DMS79 treated with DMSO at 0.1 percent for 48 hours (cell line): ENCODE measurements at regions not wholly inside any gene's neighbourhood (a gene's known extent, or its start where the extent isn't known, plus 50 kb on each side); places are given as distances from the start of the nearest gene placed in this dataset.

Experiments
- DNase-seq: peaks from one replicate; lab custom pipeline; 2025; lab: John Stamatoyannopoulos, UW

DNA sequence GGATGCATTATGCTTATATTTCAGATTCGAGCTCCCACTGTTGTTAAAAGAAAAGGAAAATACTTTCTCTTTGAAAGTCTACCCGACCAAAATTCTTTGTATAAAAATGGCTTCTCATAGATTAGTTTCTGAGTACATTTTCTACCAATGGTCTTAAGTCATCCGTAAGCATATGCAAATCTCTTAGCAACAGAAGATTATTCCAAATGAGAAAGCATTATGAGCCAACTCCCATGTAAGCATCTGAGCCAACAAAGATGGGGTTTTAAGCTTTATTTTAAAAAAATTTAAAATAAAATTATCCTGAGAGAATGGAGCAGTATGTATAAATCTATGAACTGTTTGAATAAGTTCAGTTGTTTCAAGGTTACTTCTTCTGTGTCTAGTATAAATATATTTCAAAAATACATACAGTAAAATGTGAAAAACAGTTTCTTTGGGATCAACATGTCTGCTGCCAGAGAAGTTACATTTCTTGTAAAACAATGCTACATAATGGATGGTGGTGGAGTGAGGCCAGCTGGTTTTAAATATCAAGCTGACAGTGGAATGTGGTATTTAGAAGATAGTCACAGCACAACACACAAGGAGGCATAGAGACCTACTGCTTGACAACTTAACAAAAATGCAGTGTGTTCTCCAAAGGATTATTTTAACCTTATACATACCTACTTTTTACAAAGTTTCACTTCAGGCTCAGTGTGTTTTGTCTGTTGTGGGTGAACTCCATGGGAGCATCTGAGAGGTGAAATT is 199.5 kb upstream of the DIPK2B start:
- DNase-seq, result no peak

GRCh38 chrX:45385757-45386156 is 185.1 kb upstream of the DIPK2B start:
- no peak for DNase-seq

- no peak for DNase-seq
These were observed 181.2 kb upstream of the DIPK2B start for GRCh38 chrX:45381841-45382240.

DNA sequence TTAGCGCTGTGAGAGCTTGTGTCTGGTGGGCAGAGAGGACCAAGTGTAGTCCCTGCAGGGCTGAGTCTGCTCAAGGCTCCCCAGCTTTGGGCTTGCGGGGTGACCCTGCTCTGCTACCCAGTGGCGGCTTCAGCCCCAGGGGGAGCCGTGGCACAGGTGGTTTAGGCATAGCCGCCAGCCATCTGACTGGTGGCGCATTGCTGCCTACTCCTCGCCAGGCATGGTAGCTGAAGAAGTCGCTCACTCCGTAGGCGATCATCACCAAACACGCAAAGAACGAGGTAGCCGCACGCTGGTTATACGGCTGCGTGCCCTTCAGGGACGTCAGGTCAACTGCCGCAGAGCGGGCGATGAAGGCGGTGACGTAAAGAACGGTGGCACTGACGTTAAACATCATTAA is 180.7 kb upstream of the DIPK2B start:
- no peak for DNase-seq

- DNase-seq, result no peak
These were observed 178.6 kb upstream of the DIPK2B start for GRCh38 chrX:45379236-45379635.

GRCh38 chrX:45372151-45372550 is 171.5 kb upstream of the DIPK2B start:
- no peak for DNase-seq

GRCh38 chrX:45368705-45369104 is 168.0 kb upstream of the DIPK2B start:
- no peak for DNase-seq

DNA sequence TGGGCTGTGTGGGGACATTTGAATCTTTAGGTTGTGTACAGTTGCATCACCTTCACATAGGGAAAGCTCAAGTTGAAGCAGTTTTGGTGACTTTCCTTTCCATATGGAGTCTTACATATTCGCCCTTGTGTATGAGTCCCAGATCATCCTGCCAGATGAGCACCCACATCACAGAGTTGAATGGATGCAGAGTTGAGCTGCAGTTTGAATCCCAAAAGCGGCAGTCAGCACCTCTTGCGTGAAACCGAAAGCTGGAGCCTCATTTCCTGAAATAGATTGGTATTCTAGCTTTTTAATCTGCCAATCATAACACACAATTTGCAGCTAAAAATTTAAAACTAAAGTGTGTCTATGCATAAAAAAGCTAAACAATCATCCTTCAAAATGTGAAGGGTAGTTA is 162.9 kb upstream of the DIPK2B start:
- no peak for DNase-seq

GRCh38 chrX:45360571-45360970 is 159.9 kb upstream of the DIPK2B start:
- DNase-seq, result no peak

DNA sequence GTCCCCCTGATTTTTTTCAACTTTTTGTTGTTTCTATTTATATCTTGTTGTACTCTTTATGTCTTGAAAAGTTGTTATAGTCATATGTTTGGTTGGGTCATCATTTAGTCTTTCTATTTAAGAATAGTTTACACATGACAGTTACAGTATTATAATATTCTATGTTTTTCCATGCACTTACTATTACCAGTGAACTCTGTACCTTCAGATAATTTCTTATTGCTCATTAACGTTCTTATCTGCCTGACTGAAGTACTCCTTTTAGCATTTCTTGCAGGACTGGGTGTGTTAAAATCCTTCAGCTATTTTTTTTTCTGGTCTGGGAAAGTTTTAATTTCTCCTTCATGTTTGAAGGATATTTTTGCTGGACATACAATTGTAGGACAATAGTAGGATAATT is 157.7 kb upstream of the DIPK2B start:
- DNase-seq, result no peak

GRCh38 chrX:45353456-45353855 is 152.8 kb upstream of the DIPK2B start:
- no peak for DNase-seq

- DNase-seq, result no peak
These were observed 151.9 kb upstream of the DIPK2B start for GRCh38 chrX:45352611-45353010.

DNA sequence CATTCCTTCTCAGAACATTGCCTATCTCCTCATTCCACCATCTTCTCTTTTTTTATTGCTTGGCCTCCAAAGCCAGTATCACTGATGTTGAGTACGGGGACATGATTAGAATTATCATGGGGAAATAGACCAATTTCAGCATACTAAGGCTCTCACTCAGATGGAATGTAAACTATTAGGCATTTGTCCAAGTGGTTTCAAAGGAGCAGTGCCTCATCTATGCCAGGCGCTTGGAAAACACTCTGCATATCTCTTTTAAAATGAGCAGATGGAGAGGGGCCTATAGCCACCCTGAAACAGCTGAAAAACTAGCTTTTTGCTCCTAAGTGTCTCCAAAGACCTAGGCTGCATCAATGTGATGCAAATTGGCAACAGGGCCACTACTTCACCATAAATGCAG is 150.8 kb upstream of the DIPK2B start:
- no peak for DNase-seq

GRCh38 chrX:45348296-45348695 is 147.6 kb upstream of the DIPK2B start:
- DNase-seq, result no peak

- no peak for DNase-seq
These were observed 147.2 kb upstream of the DIPK2B start for GRCh38 chrX:45347877-45348276.

DNA sequence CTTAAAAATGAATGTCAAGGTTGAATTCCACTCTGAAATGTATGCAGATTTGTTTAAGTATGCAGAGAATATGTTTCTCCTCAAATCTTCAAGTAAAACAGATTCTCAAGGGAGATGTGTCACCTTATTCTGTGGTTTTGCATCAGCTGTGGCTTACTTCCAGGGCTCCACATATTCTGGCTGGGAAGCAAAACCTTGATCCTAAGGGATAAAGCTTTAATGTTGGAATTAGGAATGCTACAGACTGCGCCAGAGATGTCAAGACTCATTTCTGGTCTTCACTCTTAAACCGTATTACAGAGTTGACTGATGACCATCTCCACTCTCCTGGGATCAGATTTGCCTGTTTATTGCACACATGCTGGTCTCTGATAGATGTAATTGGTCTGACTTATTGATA is 143.9 kb upstream of the DIPK2B start:
- DNase-seq, result no peak

GRCh38 chrX:45329217-45329616 is 128.5 kb upstream of the DIPK2B start:
- no peak for DNase-seq

GRCh38 chrX:45324941-45325340 is 124.3 kb upstream of the DIPK2B start:
- no peak for DNase-seq

GRCh38 chrX:45323387-45323786 is 122.7 kb upstream of the DIPK2B start:
- DNase-seq, result no peak

DNA sequence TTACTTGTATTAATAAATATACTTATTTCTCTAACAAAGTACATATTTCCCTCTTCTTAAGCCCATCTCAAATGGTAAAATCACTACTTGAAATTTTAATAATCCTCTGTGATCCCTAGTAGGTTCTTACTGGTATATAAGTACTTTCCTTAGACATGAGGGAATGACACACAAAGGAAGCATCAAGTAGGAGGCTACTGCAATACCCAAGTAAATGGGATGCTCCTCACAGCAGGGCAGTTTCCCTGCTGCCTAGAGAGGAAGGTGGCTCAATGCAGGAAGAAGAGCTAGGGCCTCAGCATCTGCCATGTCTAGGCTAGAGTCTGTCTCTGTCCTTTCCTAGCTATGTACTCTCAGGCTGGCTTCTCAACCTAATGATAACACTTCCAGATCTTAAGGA is 122.1 kb upstream of the DIPK2B start:
- DNase-seq, result no peak

DNA sequence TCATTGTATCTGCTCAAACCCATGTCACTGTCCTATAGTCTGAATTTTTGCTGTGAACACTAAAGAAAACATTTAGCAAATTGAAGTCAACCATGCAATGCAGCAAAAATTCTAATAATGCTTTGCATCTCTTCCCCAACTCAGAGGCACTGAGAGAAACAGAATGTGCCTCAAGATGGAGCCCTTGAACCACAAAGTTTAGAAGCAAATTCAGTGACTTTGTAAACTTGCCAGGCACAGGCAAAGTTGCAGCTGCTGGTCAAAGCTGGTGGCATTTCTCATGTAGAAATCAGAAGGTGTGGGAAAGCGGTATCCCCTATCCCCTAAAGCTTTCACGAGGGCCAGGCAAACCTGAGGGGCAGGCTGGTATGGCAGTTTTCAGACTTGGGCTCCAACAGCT is 121.7 kb upstream of the DIPK2B start:
- DNase-seq, result no peak

DNA sequence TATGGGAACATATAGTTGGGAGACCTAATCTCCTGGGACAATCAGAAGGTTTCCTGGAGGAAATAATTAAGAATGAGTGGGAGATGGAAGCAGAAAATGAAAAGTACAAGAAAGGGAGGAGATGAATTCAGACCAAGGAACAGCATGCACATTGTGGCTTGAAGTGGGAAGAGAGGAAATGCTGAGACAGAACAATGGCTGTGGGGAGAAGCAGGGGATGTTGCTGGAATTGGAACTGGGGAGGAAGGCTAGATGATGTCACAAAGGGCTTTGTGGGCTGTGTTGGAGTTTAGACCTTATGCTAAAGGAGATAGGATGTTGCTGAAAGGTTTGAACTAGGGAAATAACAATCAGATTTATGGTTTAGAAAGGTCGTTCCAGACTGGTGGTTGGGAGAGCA is 119.5 kb upstream of the DIPK2B start:
- no peak for DNase-seq

DNA sequence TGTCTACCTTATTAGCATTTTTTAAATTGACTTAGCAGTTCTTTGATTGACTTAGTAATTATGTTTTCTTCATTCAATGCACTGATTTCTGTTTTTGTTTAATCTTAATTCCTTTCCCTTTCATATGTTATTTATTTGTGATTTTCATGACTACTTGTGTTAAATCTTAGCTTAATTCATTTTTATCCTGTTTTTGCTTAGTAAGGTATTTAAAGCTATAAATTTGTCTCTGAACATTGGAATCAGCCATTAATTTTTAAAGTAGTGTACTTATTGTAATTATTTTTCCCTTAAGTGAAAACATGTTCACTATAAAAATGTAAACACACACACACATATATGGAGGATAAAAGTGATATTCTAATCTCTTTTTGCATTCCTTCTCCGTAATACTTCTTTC is 109.1 kb upstream of the DIPK2B start:
- DNase-seq, result no peak

DNA sequence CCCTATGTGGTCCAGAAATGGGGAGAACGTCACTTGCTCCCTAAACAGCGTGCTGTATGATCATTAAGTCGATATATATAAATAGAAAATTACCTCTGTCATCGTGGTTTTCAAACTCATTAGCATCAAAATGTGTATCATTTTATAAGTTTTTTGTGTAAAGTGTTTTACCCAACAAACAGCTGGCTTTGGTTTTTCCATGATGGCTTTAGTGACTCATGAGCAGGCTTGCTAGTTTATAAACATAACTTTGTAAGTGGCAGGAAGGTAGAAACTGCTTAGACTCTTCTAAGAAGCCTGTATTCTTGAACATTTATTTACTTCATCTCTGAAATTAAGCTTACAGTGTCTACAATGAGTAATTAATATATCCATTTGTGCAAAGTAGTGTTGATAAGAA is 108.4 kb upstream of the DIPK2B start:
- no peak for DNase-seq

- DNase-seq, result no peak
These were observed 106.1 kb upstream of the DIPK2B start for GRCh38 chrX:45306794-45307193.
